WTC11 (cell line): ENCODE measurements at regions not wholly inside any gene's neighbourhood (a gene's known extent, or its start where the extent isn't known, plus 50 kb on each side); places are given as distances from the start of the nearest gene placed in this dataset.

Experiments
- ATAC-seq: fragments of 200-7000 bp; cut with Tn5 transposase; 2 replicates; pipeline ENCODE4 v1.10.0; 2021; ENCODE audit warnings: mild to moderate bottlenecking, moderate library complexity
- CTCF ChIA-PET: fragments of 300-600 bp; sonication (Branson Sonifier 250); formaldehyde crosslinking; loops from one replicate; lab custom pipeline; 2021; ENCODE audit warnings: antibody characterized with exemption; lab: Charles Lee
- POLR2A ChIA-PET: fragments of 350-600 bp; sonication (Branson Sonifier 250); formaldehyde crosslinking; loops from one replicate; lab custom pipeline; 2021; ENCODE audit warnings: antibody characterized with exemption; lab: Charles Lee
- DNase-seq: peaks from one replicate; pipeline ENCODE4 v3.0.0; 2021; ENCODE audit warnings: low spot score
- H3K27ac Mint-ChIP-seq: 2 replicates; pipeline ENCODE4 v1.8.0; 2021; ENCODE audit warnings: mixed read lengths
- H3K27me3 Mint-ChIP-seq: 2 replicates; pipeline ENCODE4 v1.8.0; 2021; ENCODE audit warnings: low read depth, mild to moderate bottlenecking, moderate library complexity, mixed read lengths
- H3K36me3 Mint-ChIP-seq: 2 replicates; pipeline ENCODE4 v1.8.0; 2021; ENCODE audit warnings: mixed read lengths
- H3K4me1 Mint-ChIP-seq: 2 replicates; pipeline ENCODE4 v1.8.0; 2022; ENCODE audit warnings: mixed read lengths
- H3K4me3 Mint-ChIP-seq: 2 replicates; pipeline ENCODE4 v1.8.0; 2021; ENCODE audit warnings: mild to moderate bottlenecking, moderate library complexity, mixed read lengths
- H3K9me3 Mint-ChIP-seq: 2 replicates; pipeline ENCODE4 v1.8.0; 2021; ENCODE audit warnings: mixed read lengths
- CBFB ChIP-seq: sonication (generic); formaldehyde crosslinking; IDR thresholded peaks from 2 replicates; pipeline ENCODE4 v1.8.1; 2022; ENCODE audit warnings: mild to moderate bottlenecking, low read depth, missing genetic modification reagents
- ELF4 ChIP-seq: sonication (generic); formaldehyde crosslinking; IDR thresholded peaks from 2 replicates; pipeline ENCODE4 v1.8.1; 2022; ENCODE audit warnings: low read depth, mild to moderate bottlenecking, moderate library complexity, missing genetic modification reagents
- GABPB1 ChIP-seq: sonication (generic); formaldehyde crosslinking; IDR thresholded peaks from 2 replicates; pipeline ENCODE4 v1.8.1; 2023; ENCODE audit warnings: mild to moderate bottlenecking, missing genetic modification reagents
- IRF2 ChIP-seq: sonication (generic); formaldehyde crosslinking; IDR thresholded peaks from 2 replicates; pipeline ENCODE4 v1.8.0; 2022; ENCODE audit warnings: low read depth, missing genetic modification reagents, borderline replicate concordance
- MXD4 ChIP-seq: fragments of 250-450 bp; sonication (Bioruptor Pico); IDR thresholded peaks from 2 replicates; pipeline ENCODE4 v1.8.0; 2021; ENCODE audit warnings: mild to moderate bottlenecking, moderate library complexity, borderline replicate concordance
- MYBL2 ChIP-seq: sonication (generic); formaldehyde crosslinking; IDR thresholded peaks from 2 replicates; pipeline ENCODE4 v1.8.1; 2023; ENCODE audit warnings: mild to moderate bottlenecking, moderate library complexity, missing genetic modification reagents
- NFATC4 ChIP-seq: fragments of 250-450 bp; sonication (Bioruptor Pico); IDR thresholded peaks from 2 replicates; pipeline ENCODE4 v1.9.0; 2021; ENCODE audit warnings: mild to moderate bottlenecking
- NFYB ChIP-seq: sonication (generic); formaldehyde crosslinking; conservative IDR thresholded peaks from 2 replicates; pipeline ENCODE4 v1.8.0; 2022; ENCODE audit warnings: low read depth, missing genetic modification reagents
- NR2C2 ChIP-seq: sonication (generic); formaldehyde crosslinking; IDR thresholded peaks from 2 replicates; pipeline ENCODE4 v1.8.0; 2022; ENCODE audit warnings: mild to moderate bottlenecking, missing genetic modification reagents
- NR3C1 ChIP-seq: sonication (generic); formaldehyde crosslinking; conservative IDR thresholded peaks from 2 replicates; pipeline ENCODE4 v1.8.1; 2023; ENCODE audit warnings: low read depth, mild to moderate bottlenecking, missing genetic modification reagents
- PRRX2 ChIP-seq: fragments of 250-450 bp; sonication (Bioruptor Pico); IDR thresholded peaks from 2 replicates; pipeline ENCODE4 v1.8.0; 2021; ENCODE audit warnings: mild to moderate bottlenecking
- SMAD4 ChIP-seq: sonication (generic); formaldehyde crosslinking; IDR thresholded peaks from 2 replicates; pipeline ENCODE4 v1.8.0; 2022; ENCODE audit warnings: mild to moderate bottlenecking, missing genetic modification reagents
- TCF7 ChIP-seq: sonication (generic); formaldehyde crosslinking; IDR thresholded peaks from 2 replicates; pipeline ENCODE4 v1.8.0; 2022; ENCODE audit warnings: mild to moderate bottlenecking, low read depth, missing genetic modification reagents, moderate library complexity
- ZNF232 ChIP-seq: sonication (generic); formaldehyde crosslinking; IDR thresholded peaks from 2 replicates; pipeline ENCODE4 v1.8.0; 2022; ENCODE audit warnings: mild to moderate bottlenecking, missing genetic modification reagents
- TF ChIP-seq, protein P1 (sequence below): sonication (generic); formaldehyde crosslinking; IDR thresholded peaks from 2 replicates; pipeline ENCODE4 v1.8.0; 2023; ENCODE audit warnings: missing genetic modification reagents
- TF ChIP-seq, protein P2 (sequence below): sonication (generic); formaldehyde crosslinking; IDR thresholded peaks from 2 replicates; pipeline ENCODE4 v1.8.1; 2022; ENCODE audit warnings: low read depth, mild to moderate bottlenecking, moderate library complexity, missing genetic modification reagents, borderline replicate concordance
- TF ChIP-seq, protein P3 (sequence below): sonication (generic); formaldehyde crosslinking; IDR thresholded peaks from 2 replicates; pipeline ENCODE4 v1.8.1; 2023; ENCODE audit warnings: mild to moderate bottlenecking, missing genetic modification reagents
- TF ChIP-seq, protein P4 (sequence below): sonication (generic); formaldehyde crosslinking; IDR thresholded peaks from 2 replicates; pipeline ENCODE4 v1.8.0; 2022; ENCODE audit warnings: mild to moderate bottlenecking, missing genetic modification reagents
- TF ChIP-seq, protein P5 (sequence below): sonication (generic); formaldehyde crosslinking; IDR thresholded peaks from 2 replicates; pipeline ENCODE4 v1.8.1; 2023; ENCODE audit warnings: mild to moderate bottlenecking, missing genetic modification reagents, moderate library complexity
- TF ChIP-seq, protein P6 (sequence below): sonication (generic); formaldehyde crosslinking; IDR thresholded peaks from 2 replicates; pipeline ENCODE4 v1.8.1; 2022; ENCODE audit warnings: mild to moderate bottlenecking, moderate library complexity, missing genetic modification reagents
- TF ChIP-seq, protein P7 (sequence below): fragments of 250-450 bp; sonication (Bioruptor Pico); IDR thresholded peaks from 2 replicates; pipeline ENCODE4 v1.9.0; 2021; ENCODE audit warnings: moderate library complexity, mild to moderate bottlenecking, inconsistent platforms, borderline replicate concordance
- TF ChIP-seq, protein P8 (sequence below): sonication (generic); formaldehyde crosslinking; conservative IDR thresholded peaks from 2 replicates; pipeline ENCODE4 v1.8.1; 2023; ENCODE audit warnings: mild to moderate bottlenecking, low read depth, missing genetic modification reagents, moderate library complexity

DNA sequence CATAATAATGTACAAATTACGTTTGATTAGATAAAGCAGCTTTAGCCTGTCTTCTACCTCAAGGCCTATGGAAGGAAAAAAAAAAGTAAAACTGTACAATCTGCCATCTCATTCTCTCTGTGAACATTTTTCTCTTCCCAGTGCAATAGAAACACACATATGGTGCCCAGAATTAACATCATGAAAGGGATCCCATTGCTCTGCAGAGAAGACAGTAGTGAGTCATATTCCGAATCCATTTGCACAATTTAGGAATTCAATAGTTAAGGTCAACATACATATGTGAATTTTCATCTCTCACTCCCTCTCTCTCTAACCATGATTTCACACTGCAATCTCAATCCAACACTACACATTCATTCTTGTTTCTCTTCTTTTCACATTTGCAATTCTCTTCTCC, 640.9 kb upstream of the SOX11 start:
- H3K27me3 Mint-ChIP-seq = no peaks in the 10 kb centered on the region; the same call in 1 of the 2 replicates

DNA sequence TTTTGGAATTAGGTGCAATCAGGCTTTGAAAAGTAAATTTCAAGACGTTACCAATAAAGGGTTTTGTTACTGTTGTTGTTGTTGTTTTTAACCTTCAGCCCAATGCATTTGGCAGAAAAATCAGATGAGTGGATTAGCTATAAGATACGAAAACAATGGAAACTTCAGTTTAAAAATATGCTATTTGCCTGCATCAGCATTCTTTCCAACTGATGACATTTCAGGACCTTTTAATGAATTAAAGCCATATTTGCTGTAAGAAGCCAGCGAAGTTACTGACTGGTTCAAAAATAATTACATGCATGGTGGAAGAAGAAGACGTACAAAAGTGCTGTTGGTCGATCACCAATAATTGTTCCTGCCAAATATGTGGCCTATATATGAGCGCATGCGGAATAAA, 639.3 kb upstream of the SOX11 start:
- no peak overlapping the region for H3K4me3 Mint-ChIP-seq
- H3K27ac Mint-ChIP-seq = no peak overlapping the region
- TF ChIP-seq ELF4 (CRISPR knock-in tag) (no peak), SMAD4 (CRISPR knock-in tag) (no peak)
- TF ChIP-seq, protein P1, sequence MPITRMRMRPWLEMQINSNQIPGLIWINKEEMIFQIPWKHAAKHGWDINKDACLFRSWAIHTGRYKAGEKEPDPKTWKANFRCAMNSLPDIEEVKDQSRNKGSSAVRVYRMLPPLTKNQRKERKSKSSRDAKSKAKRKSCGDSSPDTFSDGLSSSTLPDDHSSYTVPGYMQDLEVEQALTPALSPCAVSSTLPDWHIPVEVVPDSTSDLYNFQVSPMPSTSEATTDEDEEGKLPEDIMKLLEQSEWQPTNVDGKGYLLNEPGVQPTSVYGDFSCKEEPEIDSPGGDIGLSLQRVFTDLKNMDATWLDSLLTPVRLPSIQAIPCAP (CRISPR knock-in tag) = no peak
- TF ChIP-seq, protein P2, sequence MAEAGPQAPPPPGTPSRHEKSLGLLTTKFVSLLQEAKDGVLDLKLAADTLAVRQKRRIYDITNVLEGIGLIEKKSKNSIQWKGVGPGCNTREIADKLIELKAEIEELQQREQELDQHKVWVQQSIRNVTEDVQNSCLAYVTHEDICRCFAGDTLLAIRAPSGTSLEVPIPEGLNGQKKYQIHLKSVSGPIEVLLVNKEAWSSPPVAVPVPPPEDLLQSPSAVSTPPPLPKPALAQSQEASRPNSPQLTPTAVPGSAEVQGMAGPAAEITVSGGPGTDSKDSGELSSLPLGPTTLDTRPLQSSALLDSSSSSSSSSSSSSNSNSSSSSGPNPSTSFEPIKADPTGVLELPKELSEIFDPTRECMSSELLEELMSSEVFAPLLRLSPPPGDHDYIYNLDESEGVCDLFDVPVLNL (CRISPR knock-in tag) = no peak
- H3K36me3 Mint-ChIP-seq = peaks cover 52% of the 10 kb centered on the region
- no peak for ATAC-seq
- DNase-seq = no peak
- H3K4me1 Mint-ChIP-seq = no peaks in the 10 kb centered on the region
- peaks cover 68% of the 10 kb centered on the region for H3K9me3 Mint-ChIP-seq
- no peaks in the 10 kb centered on the region; the same call in 1 of the 2 replicates for H3K27me3 Mint-ChIP-seq
- POLR2A ChIA-PET = no interaction called here
- CTCF ChIA-PET = no interaction called here

More for the DNA sequence above, 640.9 kb upstream of the SOX11 start:
- DNase-seq = no peak
- ChIA-PET CTCF (no interaction called here), POLR2A (no interaction called here)
- TF ChIP-seq NFATC4 (no peak), NFYB (CRISPR knock-in tag) (no peak), ZNF232 (CRISPR knock-in tag) (no peak), GABPB1 (CRISPR knock-in tag) (no peak), PRRX2 (CRISPR knock-in tag) (no peak), MYBL2 (CRISPR knock-in tag) (no peak), NR3C1 (CRISPR knock-in tag) (no peak), NR2C2 (CRISPR knock-in tag) (no peak), TCF7 (CRISPR knock-in tag) (no peak), MXD4 (CRISPR knock-in tag) (no peak), IRF2 (no peak), CBFB (CRISPR knock-in tag) (no peak)
- TF ChIP-seq, protein P3, sequence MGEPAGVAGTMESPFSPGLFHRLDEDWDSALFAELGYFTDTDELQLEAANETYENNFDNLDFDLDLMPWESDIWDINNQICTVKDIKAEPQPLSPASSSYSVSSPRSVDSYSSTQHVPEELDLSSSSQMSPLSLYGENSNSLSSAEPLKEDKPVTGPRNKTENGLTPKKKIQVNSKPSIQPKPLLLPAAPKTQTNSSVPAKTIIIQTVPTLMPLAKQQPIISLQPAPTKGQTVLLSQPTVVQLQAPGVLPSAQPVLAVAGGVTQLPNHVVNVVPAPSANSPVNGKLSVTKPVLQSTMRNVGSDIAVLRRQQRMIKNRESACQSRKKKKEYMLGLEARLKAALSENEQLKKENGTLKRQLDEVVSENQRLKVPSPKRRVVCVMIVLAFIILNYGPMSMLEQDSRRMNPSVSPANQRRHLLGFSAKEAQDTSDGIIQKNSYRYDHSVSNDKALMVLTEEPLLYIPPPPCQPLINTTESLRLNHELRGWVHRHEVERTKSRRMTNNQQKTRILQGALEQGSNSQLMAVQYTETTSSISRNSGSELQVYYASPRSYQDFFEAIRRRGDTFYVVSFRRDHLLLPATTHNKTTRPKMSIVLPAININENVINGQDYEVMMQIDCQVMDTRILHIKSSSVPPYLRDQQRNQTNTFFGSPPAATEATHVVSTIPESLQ = no peak
- TF ChIP-seq, protein P4, sequence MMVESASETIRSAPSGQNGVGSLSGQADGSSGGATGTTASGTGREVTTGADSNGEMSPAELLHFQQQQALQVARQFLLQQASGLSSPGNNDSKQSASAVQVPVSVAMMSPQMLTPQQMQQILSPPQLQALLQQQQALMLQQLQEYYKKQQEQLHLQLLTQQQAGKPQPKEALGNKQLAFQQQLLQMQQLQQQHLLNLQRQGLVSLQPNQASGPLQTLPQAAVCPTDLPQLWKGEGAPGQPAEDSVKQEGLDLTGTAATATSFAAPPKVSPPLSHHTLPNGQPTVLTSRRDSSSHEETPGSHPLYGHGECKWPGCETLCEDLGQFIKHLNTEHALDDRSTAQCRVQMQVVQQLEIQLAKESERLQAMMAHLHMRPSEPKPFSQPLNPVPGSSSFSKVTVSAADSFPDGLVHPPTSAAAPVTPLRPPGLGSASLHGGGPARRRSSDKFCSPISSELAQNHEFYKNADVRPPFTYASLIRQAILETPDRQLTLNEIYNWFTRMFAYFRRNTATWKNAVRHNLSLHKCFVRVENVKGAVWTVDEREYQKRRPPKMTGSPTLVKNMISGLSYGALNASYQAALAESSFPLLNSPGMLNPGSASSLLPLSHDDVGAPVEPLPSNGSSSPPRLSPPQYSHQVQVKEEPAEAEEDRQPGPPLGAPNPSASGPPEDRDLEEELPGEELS = no peak
- TF ChIP-seq, protein P1 (CRISPR knock-in tag) = no peak
- TF ChIP-seq, protein P5, sequence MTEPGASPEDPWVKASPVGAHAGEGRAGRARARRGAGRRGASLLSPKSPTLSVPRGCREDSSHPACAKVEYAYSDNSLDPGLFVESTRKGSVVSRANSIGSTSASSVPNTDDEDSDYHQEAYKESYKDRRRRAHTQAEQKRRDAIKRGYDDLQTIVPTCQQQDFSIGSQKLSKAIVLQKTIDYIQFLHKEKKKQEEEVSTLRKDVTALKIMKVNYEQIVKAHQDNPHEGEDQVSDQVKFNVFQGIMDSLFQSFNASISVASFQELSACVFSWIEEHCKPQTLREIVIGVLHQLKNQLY = no peak
- TF ChIP-seq, protein P6, sequence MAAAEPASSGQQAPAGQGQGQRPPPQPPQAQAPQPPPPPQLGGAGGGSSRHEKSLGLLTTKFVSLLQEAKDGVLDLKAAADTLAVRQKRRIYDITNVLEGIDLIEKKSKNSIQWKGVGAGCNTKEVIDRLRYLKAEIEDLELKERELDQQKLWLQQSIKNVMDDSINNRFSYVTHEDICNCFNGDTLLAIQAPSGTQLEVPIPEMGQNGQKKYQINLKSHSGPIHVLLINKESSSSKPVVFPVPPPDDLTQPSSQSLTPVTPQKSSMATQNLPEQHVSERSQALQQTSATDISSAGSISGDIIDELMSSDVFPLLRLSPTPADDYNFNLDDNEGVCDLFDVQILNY (CRISPR knock-in tag) = no peak
- TF ChIP-seq, protein P7, sequence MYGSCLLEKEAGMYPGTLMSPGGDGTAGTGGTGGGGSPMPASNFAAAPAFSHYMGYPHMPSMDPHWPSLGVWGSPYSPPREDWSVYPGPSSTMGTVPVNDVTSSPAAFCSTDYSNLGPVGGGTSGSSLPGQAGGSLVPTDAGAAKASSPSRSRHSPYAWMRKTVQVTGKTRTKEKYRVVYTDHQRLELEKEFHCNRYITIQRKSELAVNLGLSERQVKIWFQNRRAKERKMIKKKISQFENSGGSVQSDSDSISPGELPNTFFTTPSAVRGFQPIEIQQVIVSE (CRISPR knock-in tag) = no peak
- TF ChIP-seq, protein P8, sequence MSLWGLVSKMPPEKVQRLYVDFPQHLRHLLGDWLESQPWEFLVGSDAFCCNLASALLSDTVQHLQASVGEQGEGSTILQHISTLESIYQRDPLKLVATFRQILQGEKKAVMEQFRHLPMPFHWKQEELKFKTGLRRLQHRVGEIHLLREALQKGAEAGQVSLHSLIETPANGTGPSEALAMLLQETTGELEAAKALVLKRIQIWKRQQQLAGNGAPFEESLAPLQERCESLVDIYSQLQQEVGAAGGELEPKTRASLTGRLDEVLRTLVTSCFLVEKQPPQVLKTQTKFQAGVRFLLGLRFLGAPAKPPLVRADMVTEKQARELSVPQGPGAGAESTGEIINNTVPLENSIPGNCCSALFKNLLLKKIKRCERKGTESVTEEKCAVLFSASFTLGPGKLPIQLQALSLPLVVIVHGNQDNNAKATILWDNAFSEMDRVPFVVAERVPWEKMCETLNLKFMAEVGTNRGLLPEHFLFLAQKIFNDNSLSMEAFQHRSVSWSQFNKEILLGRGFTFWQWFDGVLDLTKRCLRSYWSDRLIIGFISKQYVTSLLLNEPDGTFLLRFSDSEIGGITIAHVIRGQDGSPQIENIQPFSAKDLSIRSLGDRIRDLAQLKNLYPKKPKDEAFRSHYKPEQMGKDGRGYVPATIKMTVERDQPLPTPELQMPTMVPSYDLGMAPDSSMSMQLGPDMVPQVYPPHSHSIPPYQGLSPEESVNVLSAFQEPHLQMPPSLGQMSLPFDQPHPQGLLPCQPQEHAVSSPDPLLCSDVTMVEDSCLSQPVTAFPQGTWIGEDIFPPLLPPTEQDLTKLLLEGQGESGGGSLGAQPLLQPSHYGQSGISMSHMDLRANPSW (CRISPR knock-in tag) = no peak
- H3K27ac Mint-ChIP-seq = no peak overlapping the region
- peaks cover 59% of the 10 kb centered on the region for H3K36me3 Mint-ChIP-seq
- peaks cover 72% of the 10 kb centered on the region for H3K9me3 Mint-ChIP-seq
- ATAC-seq = no peak
- H3K4me1 Mint-ChIP-seq = no peaks in the 10 kb centered on the region
- H3K4me3 Mint-ChIP-seq = no peak overlapping the region
